Germinal center (tissue), 1 donor: ENCODE measurements at regions not wholly inside any gene's neighbourhood (a gene's known extent, or its start where the extent isn't known, plus 50 kb on each side); places are given as distances from the start of the nearest gene placed in this dataset.

ENCODE experiments used
- DNase-seq: peaks from one replicate; pipeline ENCODE4 v3.0.0; 2012; ENCODE audit warnings: mixed read lengths, low spot score

- DNase-seq, result peak; percentile 49
These were observed 59.1 kb upstream of the PJA2 start for GRCh38 chr5:109468737-109469420.

GRCh38 chr5:109468288-109468676 lies 58.5 kb upstream of the PJA2 start:
- no peak for DNase-seq

GRCh38 chr5:109467058-109467457 lies 57.3 kb upstream of the PJA2 start:
- DNase-seq, result no peak
